Esophagus squamous epithelium (tissue), 4 donors: ENCODE measurements at regions not wholly inside any gene's neighbourhood (a gene's known extent, or its start where the extent isn't known, plus 50 kb on each side); places are given as distances from the start of the nearest gene placed in this dataset.

Experiments used
- CTCF ChIP-seq, 6 experiments: fragments of 450-650 bp in 4 of 6; fragments of 200-600 bp in 2 of 6; sonication (generic) in 2 of 6; IDR thresholded peaks; one replicate each; pipeline ENCODE4 v1.5.1; 2016 to 2019; ENCODE audit warnings: antibody characterized with exemption in 6 of 6, mild to moderate bottlenecking in 4 of 6, moderate library complexity in 4 of 6
- POLR2A ChIP-seq, 4 donors: fragments of 450-650 bp; IDR thresholded peaks; one replicate each; pipeline ENCODE4 v1.6.1; 2017; ENCODE audit warnings: antibody characterized with exemption in 4 of 4, mild to moderate bottlenecking in 4 of 4, moderate library complexity in 3 of 4

- TF ChIP-seq CTCF (IDR thresholded peaks at IDR 0.05): no peak
- no peak for TF ChIP-seq POLR2A (IDR thresholded peaks at IDR 0.05)
Observed at GRCh38 chr3:182738583-182739411, 54.5 kb upstream of the ATP11B start.
